ENCODE measurements at regions not wholly inside any gene's neighbourhood (a gene's known extent, or its start where the extent isn't known, plus 50 kb on each side); places are given as distances from the start of the nearest gene placed in this dataset.
A peak's percentile ranks its signal among the peaks of the same experiment; 100 is the strongest.

DNA sequence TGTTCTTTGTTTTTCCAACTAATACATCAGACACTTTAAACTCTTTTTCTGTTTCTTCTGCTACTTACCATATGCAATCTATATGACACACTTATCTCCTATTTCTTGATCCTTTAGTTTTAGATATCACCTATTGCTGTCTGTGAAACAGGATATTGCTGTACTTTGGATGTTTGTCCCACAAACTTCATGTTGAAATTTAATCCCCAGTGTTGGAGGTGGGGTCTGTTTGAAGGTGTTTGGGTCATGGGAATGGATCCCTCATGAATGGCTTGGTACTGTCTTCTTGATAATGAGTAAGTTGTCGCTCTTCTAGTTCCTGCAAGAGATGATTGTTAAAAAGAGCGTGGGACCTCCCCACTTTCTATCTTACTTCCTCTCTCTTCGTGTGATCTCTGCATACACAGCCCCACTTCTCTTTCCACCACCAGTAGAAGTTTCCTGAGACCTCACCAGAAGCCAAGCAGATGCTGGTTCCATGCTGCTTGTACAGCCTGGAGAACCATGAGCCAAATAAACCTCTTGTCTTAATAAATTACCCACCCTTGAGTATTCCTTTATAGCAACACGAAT is 244.2 kb downstream of the NHLRC3 start:
- TF ChIP-seq CTCF (conservative IDR thresholded peaks at IDR 0.05) (no peak), ZFX (IDR thresholded peaks at IDR 0.05) (no peak)
- no peak overlapping the region for H3K27ac ChIP-seq

- no peak overlapping the region for H3K27ac ChIP-seq
- TF ChIP-seq CTCF (conservative IDR thresholded peaks at IDR 0.05) (no peak), ZFX (IDR thresholded peaks at IDR 0.05) (no peak)
Observed at GRCh38 chr13:39283072-39283471, 244.8 kb downstream of the NHLRC3 start.

DNA sequence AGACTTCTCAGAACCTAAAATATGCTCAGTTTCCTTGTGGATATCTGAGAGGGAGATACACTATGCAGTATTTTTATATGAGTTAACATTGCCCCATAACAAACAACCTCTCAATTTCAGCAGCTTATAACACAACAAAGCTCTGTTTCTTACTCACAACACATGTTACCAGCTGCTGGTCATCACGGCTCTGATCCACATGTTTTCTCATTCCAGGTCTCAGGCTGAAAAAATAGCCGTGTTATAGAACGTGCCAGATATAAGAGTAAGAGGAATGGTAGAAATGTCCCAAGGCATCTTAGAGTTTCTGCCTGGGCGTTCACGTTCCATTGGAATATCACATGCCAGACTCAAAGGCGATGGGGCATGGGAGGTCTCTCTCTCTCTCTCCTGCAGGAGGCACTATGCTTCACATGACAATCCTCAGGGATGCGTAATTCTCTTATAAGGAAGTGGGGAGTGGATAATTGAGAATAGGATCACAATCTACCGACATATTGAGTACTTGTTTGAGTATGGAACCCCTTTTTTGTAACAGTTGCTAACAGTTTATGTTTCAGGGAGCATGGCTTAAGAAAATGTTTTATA is 246.6 kb downstream of the NHLRC3 start:
- TF ChIP-seq ZFX (IDR thresholded peaks at IDR 0.05) = no peak
- peak; percentile 29 for TF ChIP-seq CTCF (conservative IDR thresholded peaks at IDR 0.05)
- H3K27ac ChIP-seq = no peak overlapping the region

Measured in C4-2B (cell line).